SK-N-SH (cell line): ENCODE measurements at regions not wholly inside any gene's neighbourhood (a gene's known extent, or its start where the extent isn't known, plus 50 kb on each side); places are given as distances from the start of the nearest gene placed in this dataset.

Experiments used
- CTCF ChIA-PET: fragments of 300-600, 350-600 bp; formaldehyde crosslinking; extraction: SDS; loops from one replicate; lab custom pipeline; 2021; lab: Yijun Ruan, JAX
- POLR2A ChIA-PET: fragments of 350-600 bp; sonication (Branson Sonifier 250); formaldehyde crosslinking; extraction: SDS; loops from one replicate; lab custom pipeline; 2020; ENCODE audit warnings: antibody characterized with exemption, inconsistent platforms; lab: Yijun Ruan, JAX
- DNase-seq: peaks from one replicate; pipeline ENCODE4 v3.0.0; 2012
- H2AFZ ChIP-seq: fragments of 200-600 bp; sonication (generic); 2 replicates; pipeline ENCODE4 v1.8.1; 2016; ENCODE audit warnings: antibody characterized with exemption, mild to moderate bottlenecking, low read depth
- H3F3A ChIP-seq: fragments of 200-600 bp; sonication (generic); replicated peaks from 2 replicates; pipeline ENCODE3; 2016; ENCODE audit warnings: antibody characterized with exemption, mild to moderate bottlenecking; ENCODE audit not compliant: insufficient read depth
- H3K27ac ChIP-seq, 2 experiments: fragments of 200-500 bp in 1 of 2; fragments of 200-600 bp in 1 of 2; sonication (Bioruptor generic) in 1 of 2; sonication (generic), shearing (Covaris generic) in 1 of 2; 2 replicates each; pipeline versions ENCODE4 v1.5.1 to v1.6.1; 2014 to 2016; ENCODE audit warnings: low read depth in 2 of 2, inconsistent platforms in 1 of 2, low read length in 1 of 2, mild to moderate bottlenecking in 1 of 2, mixed read lengths in 1 of 2
- H3K27me3 ChIP-seq: fragments of 200-600 bp; sonication (generic), shearing (Covaris generic); 2 replicates; pipeline ENCODE4 v1.6.1; 2016; ENCODE audit warnings: mixed run types; ENCODE audit not compliant: insufficient read depth
- H3K36me3 ChIP-seq, 2 experiments: fragments of 200-500 bp in 1 of 2; fragments of 200-600 bp in 1 of 2; sonication (Bioruptor generic) in 1 of 2; sonication (generic) in 1 of 2; replicated peaks in 1 of 2; 2 replicates each; pipeline versions ENCODE3 to v1.5.1; 2014 to 2016; ENCODE audit warnings: low read length in 1 of 2, mild to moderate bottlenecking in 1 of 2; ENCODE audit not compliant: insufficient read depth in 2 of 2, control insufficient read depth in 1 of 2
- H3K4me1 ChIP-seq, 2 experiments: fragments of 200-500 bp in 1 of 2; fragments of 200-600 bp in 1 of 2; sonication (Bioruptor generic) in 1 of 2; sonication (generic), shearing (Covaris generic) in 1 of 2; 2 replicates each; pipeline versions ENCODE4 v1.5.1 to v1.6.1; 2014 to 2016; ENCODE audit warnings: low read depth in 1 of 2, low read length in 1 of 2, mixed run types in 1 of 2; ENCODE audit not compliant: insufficient read depth in 2 of 2, control insufficient read depth in 1 of 2
- H3K4me2 ChIP-seq: fragments of 200-600 bp; sonication (generic), shearing (Covaris generic); 2 replicates; pipeline ENCODE4 v1.6.1; 2017; ENCODE audit warnings: mixed run types
- H3K4me3 ChIP-seq, 2 experiments: fragments of 200-500 bp in 1 of 2; fragments of 200-600 bp in 1 of 2; sonication (Bioruptor generic) in 1 of 2; sonication (generic), shearing (Covaris generic) in 1 of 2; 2 replicates each; pipeline versions ENCODE4 v1.5.1 to v1.8.1; 2014 to 2016; ENCODE audit warnings: low read depth in 2 of 2, inconsistent platforms in 1 of 2, low read length in 1 of 2, mild to moderate bottlenecking in 1 of 2, mixed read lengths in 1 of 2, moderate library complexity in 1 of 2
- H3K79me2 ChIP-seq: fragments of 200-600 bp; sonication (generic); 2 replicates; pipeline ENCODE4 v1.8.1; 2017; ENCODE audit warnings: mild to moderate bottlenecking; ENCODE audit not compliant: insufficient read depth
- H3K9ac ChIP-seq: fragments of 200-600 bp; sonication (generic); 2 replicates; pipeline ENCODE4 v1.6.1; 2017; ENCODE audit warnings: mixed run types
- H3K9me2 ChIP-seq: fragments of 200-600 bp; sonication (generic); 2 replicates; pipeline ENCODE4 v1.6.1; 2017; ENCODE audit warnings: mixed run types
- H3K9me3 ChIP-seq: fragments of 200-600 bp; sonication (generic); 2 replicates; pipeline ENCODE4 v1.6.1; 2017; ENCODE audit warnings: mixed run types, mild to moderate bottlenecking, moderate library complexity
- H4K20me1 ChIP-seq: fragments of 200-600 bp; sonication (generic); 2 replicates; pipeline ENCODE4 v1.6.1; 2017; ENCODE audit warnings: mild to moderate bottlenecking, mixed run types; ENCODE audit not compliant: insufficient read depth
- CHD2 ChIP-seq: fragments of 150-350 bp; IDR thresholded peaks from 2 replicates; pipeline ENCODE4 v1.6.1; 2018; ENCODE audit warnings: low read length; ENCODE audit not compliant: partially characterized antibody
- ELF1 ChIP-seq: IDR thresholded peaks from 2 replicates; pipeline ENCODE4 v1.4.0; 2012
- EZH2phosphoT487 ChIP-seq: fragments of 200-600 bp; sonication (generic); IDR thresholded peaks from 2 replicates; pipeline ENCODE4 v1.6.1; 2017; ENCODE audit warnings: low read depth, mixed run types, mild to moderate bottlenecking, antibody characterized with exemption, moderate library complexity, borderline replicate concordance
- FOSL2 ChIP-seq: IDR thresholded peaks from 2 replicates; pipeline ENCODE4 v1.4.0; 2012; ENCODE audit warnings: low read depth, mild to moderate bottlenecking, moderate library complexity, borderline replicate concordance
- FOXM1 ChIP-seq: IDR thresholded peaks from 2 replicates; pipeline ENCODE4 v1.4.0; 2012; ENCODE audit warnings: low read depth, mild to moderate bottlenecking
- GATA2 ChIP-seq: sonication (generic); formaldehyde crosslinking; IDR thresholded peaks from 2 replicates; pipeline ENCODE4 v1.5.0; 2020; ENCODE audit warnings: mild to moderate bottlenecking, missing genetic modification reagents
- IRF3 ChIP-seq: fragments of 150-350 bp; IDR thresholded peaks from 2 replicates; pipeline ENCODE4 v1.6.1; 2016; ENCODE audit warnings: mild to moderate bottlenecking, low read depth, low read length
- JUND ChIP-seq: IDR thresholded peaks from 2 replicates; pipeline ENCODE4 v1.4.0; 2012
- MAX ChIP-seq: IDR thresholded peaks from 2 replicates; pipeline ENCODE4 v1.4.0; 2012; ENCODE audit warnings: low read depth
- MXI1 ChIP-seq: IDR thresholded peaks from 2 replicates; pipeline ENCODE4 v1.6.1; 2012; ENCODE audit warnings: mild to moderate bottlenecking, low read depth, low read length, improper control_type of control experiment
- NFIC ChIP-seq: IDR thresholded peaks from 2 replicates; pipeline ENCODE4 v1.4.0; 2012; ENCODE audit warnings: borderline replicate concordance
- NRF1 ChIP-seq: IDR thresholded peaks from 2 replicates; pipeline ENCODE4 v1.6.1; 2012; ENCODE audit warnings: low read depth, mild to moderate bottlenecking, low read length
- PBX3 ChIP-seq: IDR thresholded peaks from 2 replicates; pipeline ENCODE4; 2012
- POLR2AphosphoS5 ChIP-seq: IDR thresholded peaks from 2 replicates; pipeline ENCODE4 v1.6.1; 2012; ENCODE audit warnings: low read depth, low read length
- REST ChIP-seq: IDR thresholded peaks from 2 replicates; pipeline ENCODE4 v1.6.1; 2012; ENCODE audit warnings: mild to moderate bottlenecking, low read depth, low read length, moderate library complexity
- RFX5 ChIP-seq: IDR thresholded peaks from 2 replicates; pipeline ENCODE4 v1.6.1; 2012; ENCODE audit warnings: mild to moderate bottlenecking, improper control_type of control experiment, low read length
- RXRA ChIP-seq: IDR thresholded peaks from 2 replicates; pipeline ENCODE4 v1.4.0; 2012; ENCODE audit warnings: low read depth, mild to moderate bottlenecking, borderline replicate concordance
- SMC3 ChIP-seq: IDR thresholded peaks from 2 replicates; pipeline ENCODE4 v1.6.1; 2012; ENCODE audit warnings: low read depth, low read length, improper control_type of control experiment
- TAF1 ChIP-seq: IDR thresholded peaks from 2 replicates; pipeline ENCODE4 v1.6.1; 2012; ENCODE audit warnings: low read depth, mild to moderate bottlenecking, low read length, moderate library complexity, borderline replicate concordance
- TCF12 ChIP-seq: IDR thresholded peaks from 2 replicates; pipeline ENCODE4 v1.4.0; 2012
- TEAD4 ChIP-seq: IDR thresholded peaks from 2 replicates; pipeline ENCODE4 v1.4.0; 2012; ENCODE audit warnings: mild to moderate bottlenecking, borderline replicate concordance; ENCODE audit not compliant: insufficient read depth
- USF1 ChIP-seq: IDR thresholded peaks from 2 replicates; pipeline ENCODE4 v1.4.0; 2012; ENCODE audit warnings: low read depth, borderline replicate concordance
- USF2 ChIP-seq: fragments of 150-350 bp; IDR thresholded peaks from 2 replicates; pipeline ENCODE4 v1.6.1; 2017; ENCODE audit warnings: antibody characterized with exemption, low read length, low read depth, borderline replicate concordance
- ZBTB33 ChIP-seq: IDR thresholded peaks from 2 replicates; pipeline ENCODE4 v1.4.0; 2012; ENCODE audit warnings: low read depth, borderline replicate concordance
- WGBS: methylation state at CpG from one replicate; pipeline ENCODE4 v1.1.6; 2017; ENCODE audit warnings: low lambda C conversion rate; 5-methylcytosine and 5-hydroxymethylcytosine counted together

- CTCF ChIA-PET: no interaction called here
- no peak for TF ChIP-seq FOXM1
- TF ChIP-seq USF2: no peak
- peak; percentile 53 for TF ChIP-seq JUND
- peak; percentile 73 for TF ChIP-seq PBX3
- no peak for TF ChIP-seq NRF1
- peak; percentile 58; the same call in 1 of the 2 replicates for TF ChIP-seq FOSL2
- no peak for TF ChIP-seq EZH2phosphoT487
- no peak for TF ChIP-seq MAX
- TF ChIP-seq TCF12: peak; percentile 55
- TF ChIP-seq TEAD4: no peak
- no peak for TF ChIP-seq POLR2AphosphoS5
- TF ChIP-seq NFIC: peak; percentile 16; the same call in 1 of the 2 replicates
- TF ChIP-seq MXI1: no peak
- no peak for TF ChIP-seq REST
- no peak for TF ChIP-seq ELF1
- no peak for TF ChIP-seq CHD2
- no peak for TF ChIP-seq USF1
- TF ChIP-seq GATA2: no peak
- no peak for TF ChIP-seq IRF3
- TF ChIP-seq RFX5: no peak
- TF ChIP-seq RXRA: no peak
- TF ChIP-seq SMC3: no peak
- TF ChIP-seq ZBTB33: no peak
- no peak for TF ChIP-seq TAF1
Observed at GRCh38 chr15:70149667-70150404, 52.1 kb upstream of the TLE3 start.

More at GRCh38 chr15:70149667-70150404, 52.1 kb upstream of the TLE3 start:
- Histone ChIP-seq H4K20me1 (no peaks in the 10 kb centered on the region), H3K36me3 (no peaks in the 10 kb centered on the region), H3K4me3 (no peak overlapping the region), H3K9me3 (no peaks in the 10 kb centered on the region), H3K79me2 (no peaks in the 10 kb centered on the region), H3K27me3 (no peaks in the 10 kb centered on the region), H2AFZ (no peak overlapping the region), H3F3A (peaks cover 8% of the 10 kb centered on the region), H3K4me1 (peaks cover 6 to 47% of the 10 kb centered on the region in 2 experiments; a peak in 3 of 4 replicates), H3K4me2 (no peak overlapping the region), H3K27ac (no peak overlapping the region), H3K9me2 (no peaks in the 10 kb centered on the region), H3K9ac (no peak overlapping the region)
- 69% methylated on average over 4 of the region's 4 CpGs for WGBS
- POLR2A ChIA-PET: no interaction called here
- DNase-seq: no peak
